Pancreas (tissue), 10 donors: ENCODE measurements at regions not wholly inside any gene's neighbourhood (a gene's known extent, or its start where the extent isn't known, plus 50 kb on each side); places are given as distances from the start of the nearest gene placed in this dataset.
A peak's percentile ranks its signal among the peaks of the same experiment; 100 is the strongest.

Experiments used
- ATAC-seq, 4 donors: fragments of 200-7000 bp; cut with Tn5 transposase; one replicate each; pipeline versions ENCODE4 v1.8.0 to v1.9.1; 2020; ENCODE audit warnings: mild to moderate bottlenecking in 4 of 4, moderate library complexity in 4 of 4
- DNase-seq, 6 donors: peaks; one replicate each; pipeline ENCODE4 v3.0.0-alpha.2; 2020
- FAIRE-seq: peaks from 2 replicates; lab custom pipeline; 2012; peaks lifted over from hg19 to GRCh38; lab: Jason Lieb, UNC
- H3K27ac ChIP-seq, 4 donors: fragments of 200-600 bp; sonication (generic); 1 replicate in 3 of 4; 2 replicates in 1 of 4; pipeline versions ENCODE4 v1.5.0 to v1.8.0; 2020
- H3K27me3 ChIP-seq, 4 donors: fragments of 200-600 bp; one replicate each; pipeline ENCODE4 v1.8.0; 2021
- H3K36me3 ChIP-seq, 3 donors: fragments of 200-600 bp; sonication (generic) in 1 of 3; one replicate each; pipeline versions ENCODE4 v1.5.0 to v1.8.0; 2020 to 2021
- H3K4me1 ChIP-seq, 3 donors: fragments of 200-600 bp; one replicate each; pipeline ENCODE4 v1.8.0; 2021
- H3K4me3 ChIP-seq, 4 donors: fragments of 200-600 bp; sonication (generic) in 2 of 4; one replicate each; pipeline versions ENCODE4 v1.5.0 to v1.8.0; 2020 to 2021
- H3K9me3 ChIP-seq, 4 donors: fragments of 200-600 bp; one replicate each; pipeline ENCODE4 v1.8.0; 2021
- CTCF ChIP-seq, 4 donors: fragments of 200-600 bp; sonication (generic) in 3 of 4; IDR thresholded peaks; one replicate each; pipeline versions ENCODE4 v1.5.0 to v1.8.0; 2021; ENCODE audit warnings: antibody characterized with exemption in 4 of 4
- WGBS, 2 donors: extraction: QIAGEN DNeasy Blood & Tissue Kit; methylation state at CpG; one replicate each; pipeline ENCODE4 v1.1.7; 2013; 5-methylcytosine and 5-hydroxymethylcytosine counted together
- intact Hi-C, 3 donors: fragments of 100-400 bp; cut with DNase I; formaldehyde crosslinking; loops; one replicate each; pipeline versions ENCODE4 v1.11.1 to v1.14.2; 2022
- donor health status: healthy with polysubstance abuse.
- donor health status: DM: no; HTN: no; CAD: no; lungs with moderate emphysema.
- donor health status: DM: no; HTN: no; CAD: no.
- donor health status: control.
- donor health status: control.
- donor health status: Bipolar disorder and iron deficiency.
- donor health status: DM: yes; HTN: yes; CAD: no.
- donor health status: DM: no; HTN: no; CAD: no.
- donor health status: DM: no; HTN: no; CAD: no.
- donor health status: DM: yes; HTN: yes; CAD: no.

- intact Hi-C loops = no loop called here
- FAIRE-seq (no peak), DNase-seq (no peak), ATAC-seq (no peak)
- Histone ChIP-seq H3K9me3 (no peaks in the 10 kb centered on the region), H3K27ac (no peak overlapping the region), H3K4me3 (no peak overlapping the region), H3K27me3 (no peaks in the 10 kb centered on the region), H3K36me3 (no peaks in the 10 kb centered on the region), H3K4me1 (no peaks in the 10 kb centered on the region)
- 47 to 54% methylated on average over 5 of the region's 5 CpGs for WGBS, 2 donors
- no peak for TF ChIP-seq CTCF (IDR thresholded peaks at IDR 0.05)
Measured at GRCh38 chr4:144461906-144462305, 184.1 kb upstream of the HHIP start.

- no peak overlapping the region for H3K27ac ChIP-seq
- no peaks in the 10 kb centered on the region for H3K4me1 ChIP-seq
- no peak overlapping the region for H3K4me3 ChIP-seq
- intact Hi-C loops = no loop called here
- H3K9me3 ChIP-seq = no peaks in the 10 kb centered on the region
- no peak for ATAC-seq
- WGBS, 2 donors = 91 to 95% methylated on average over 1 of the region's 1 CpG
- TF ChIP-seq CTCF (IDR thresholded peaks at IDR 0.05) = no peak
- no peak for DNase-seq
- no peaks in the 10 kb centered on the region for H3K36me3 ChIP-seq
- no peaks in the 10 kb centered on the region for H3K27me3 ChIP-seq
- no peak for FAIRE-seq
Measured at GRCh38 chr4:144463236-144463635, 182.7 kb upstream of the HHIP start.

- 90 to 95% methylated on average over 7 of the region's 7 CpGs for WGBS, 2 donors
- no peak for FAIRE-seq
- no peak overlapping the region for H3K27ac ChIP-seq
- H3K4me1 ChIP-seq = no peaks in the 10 kb centered on the region
- no peaks in the 10 kb centered on the region for H3K9me3 ChIP-seq
- peak in 1 of 6 donors; percentile 26 for DNase-seq
- H3K4me3 ChIP-seq = no peak overlapping the region
- no peaks in the 10 kb centered on the region for H3K27me3 ChIP-seq
- ATAC-seq = no peak
- intact Hi-C loops = no loop called here
- no peak for TF ChIP-seq CTCF (IDR thresholded peaks at IDR 0.05)
- no peaks in the 10 kb centered on the region for H3K36me3 ChIP-seq
Measured at GRCh38 chr4:144463896-144464295, 182.1 kb upstream of the HHIP start.

- Histone ChIP-seq H3K4me1 (no peaks in the 10 kb centered on the region), H3K4me3 (no peak overlapping the region), H3K27ac (no peak overlapping the region), H3K9me3 (no peaks in the 10 kb centered on the region), H3K36me3 (no peaks in the 10 kb centered on the region), H3K27me3 (no peaks in the 10 kb centered on the region)
- intact Hi-C loops = no loop called here
- FAIRE-seq (no peak), DNase-seq (no peak), ATAC-seq (no peak)
- no peak for TF ChIP-seq CTCF (IDR thresholded peaks at IDR 0.05)
- 45 to 52% methylated on average over 2 of the region's 2 CpGs for WGBS, 2 donors
Measured at GRCh38 chr4:144465546-144465945, 180.4 kb upstream of the HHIP start.

- TF ChIP-seq CTCF (IDR thresholded peaks at IDR 0.05) = no peak
- Histone ChIP-seq H3K4me3 (no peak overlapping the region), H3K4me1 (no peaks in the 10 kb centered on the region), H3K36me3 (no peaks in the 10 kb centered on the region), H3K9me3 (no peaks in the 10 kb centered on the region), H3K27me3 (no peaks in the 10 kb centered on the region), H3K27ac (no peak overlapping the region)
- FAIRE-seq (no peak), ATAC-seq (no peak), DNase-seq (no peak)
- intact Hi-C loops = no loop called here
Measured at GRCh38 chr4:144480068-144480467, 165.9 kb upstream of the HHIP start.
